T-helper 1 cell (primary cell): ENCODE measurements at regions not wholly inside any gene's neighbourhood (a gene's known extent, or its start where the extent isn't known, plus 50 kb on each side); places are given as distances from the start of the nearest gene placed in this dataset.
"Not testable (repeated sequence)": the region's sequence is repeated elsewhere in the genome, so short reads cannot be mapped to it uniquely, and the experiment has no call there.

Experiments
- DNase-seq, 5 donors: peaks; one replicate each; pipeline ENCODE4 v3.0.0-alpha.2; 2012 to 2020

- not testable (repeated sequence) for DNase-seq
Observed at GRCh38 chrY:10958122-10958521, 1430.4 kb downstream of the TSPY10 start.

GRCh38 chrY:10973422-10973821, 1445.7 kb downstream of the TSPY10 start:
- no peak for DNase-seq

- DNase-seq, result no peak
Observed at GRCh38 chrY:10986655-10987054, 1459.0 kb downstream of the TSPY10 start.

GRCh38 chrY:10987626-10988025, 1459.9 kb downstream of the TSPY10 start:
- no peak for DNase-seq

- no peak for DNase-seq
Observed at GRCh38 chrY:10993955-10994354, 1466.3 kb downstream of the TSPY10 start.

GRCh38 chrY:10999715-11000114, 1472.0 kb downstream of the TSPY10 start:
- not testable (repeated sequence) for DNase-seq

GRCh38 chrY:11014229-11014628, 1486.5 kb downstream of the TSPY10 start:
- DNase-seq, result not testable (repeated sequence)

- DNase-seq, result no peak
Observed at GRCh38 chrY:11022734-11023133, 1495.1 kb downstream of the TSPY10 start.

- DNase-seq, result no peak
Observed at GRCh38 chrY:11044234-11044883, 1516.7 kb downstream of the TSPY10 start.

GRCh38 chrY:11063486-11063885, 1535.8 kb downstream of the TSPY10 start:
- DNase-seq, result no peak

- no peak for DNase-seq
Observed at GRCh38 chrY:11063960-11064359, 1536.3 kb downstream of the TSPY10 start.

GRCh38 chrY:11064376-11064775, 1536.7 kb downstream of the TSPY10 start:
- DNase-seq, result no peak

- no peak for DNase-seq
Observed at GRCh38 chrY:11069271-11069670, 1541.6 kb downstream of the TSPY10 start.

GRCh38 chrY:11070250-11071113, 1542.8 kb downstream of the TSPY10 start:
- DNase-seq, result no peak

GRCh38 chrY:11085801-11086200, 1558.1 kb downstream of the TSPY10 start:
- not testable (repeated sequence) for DNase-seq

GRCh38 chrY:11097498-11097897, 1569.8 kb downstream of the TSPY10 start:
- not testable (repeated sequence) for DNase-seq

GRCh38 chrY:11098419-11098818, 1570.7 kb downstream of the TSPY10 start:
- DNase-seq, result not testable (repeated sequence)

GRCh38 chrY:11099004-11099403, 1571.3 kb downstream of the TSPY10 start:
- no peak for DNase-seq

- DNase-seq, result not testable (repeated sequence)
Observed at GRCh38 chrY:11100472-11100871, 1572.8 kb downstream of the TSPY10 start.

- not testable (repeated sequence) for DNase-seq
Observed at GRCh38 chrY:11102987-11103386, 1575.3 kb downstream of the TSPY10 start.

- not testable (repeated sequence) for DNase-seq
Observed at GRCh38 chrY:11107127-11107918, 1579.6 kb downstream of the TSPY10 start.

- DNase-seq, result not testable (repeated sequence)
Observed at GRCh38 chrY:11151724-11152123, 1549.3 kb upstream of the USP9Y start.

- not testable (repeated sequence) for DNase-seq
Observed at GRCh38 chrY:11156100-11156499, 1544.9 kb upstream of the USP9Y start.
